Lower lobe of right lung (tissue), 2 donors: ENCODE measurements at regions not wholly inside any gene's neighbourhood (a gene's known extent, or its start where the extent isn't known, plus 50 kb on each side); places are given as distances from the start of the nearest gene placed in this dataset.

Experiments used
- ATAC-seq, 2 donors: fragments of 200-7000 bp; cut with Tn5 transposase; one replicate each; pipeline ENCODE4 v1.9.1; 2020 to 2022; ENCODE audit warnings: mild to moderate bottlenecking in 2 of 2, moderate library complexity in 2 of 2
- DNase-seq: peaks from one replicate; pipeline ENCODE4 v3.0.0-alpha.2; 2020
- H3K27ac ChIP-seq: fragments of 200-600 bp; one replicate; pipeline ENCODE4 v1.8.0; 2022
- H3K27me3 ChIP-seq: fragments of 200-600 bp; one replicate; pipeline ENCODE4 v1.8.0; 2022; ENCODE audit warnings: low read depth
- H3K36me3 ChIP-seq: fragments of 200-600 bp; one replicate; pipeline ENCODE4 v1.8.0; 2022; ENCODE audit warnings: mild to moderate bottlenecking
- H3K4me1 ChIP-seq: fragments of 200-600 bp; one replicate; pipeline ENCODE4 v1.8.0; 2022
- H3K4me3 ChIP-seq: fragments of 200-600 bp; one replicate; pipeline ENCODE4 v1.8.0; 2022; ENCODE audit warnings: mild to moderate bottlenecking
- H3K9me3 ChIP-seq: fragments of 200-600 bp; one replicate; pipeline ENCODE4 v1.8.0; 2022
- intact Hi-C: fragments of 100-400 bp; cut with DNase I; formaldehyde crosslinking; loops from one replicate; pipeline ENCODE4 v1.11.0; 2022
- TF ChIP-seq, protein P1 (sequence below): fragments of 200-600 bp; IDR thresholded peaks from one replicate; pipeline ENCODE4 v1.8.0; 2022; ENCODE audit warnings: antibody characterized with exemption, mild to moderate bottlenecking
- donor health status: DM: no; HTN: yes; CAD: no; lungs with severe emphysema.

- DNase-seq, result peak; percentile 55
Observed at GRCh38 chr11:121930004-121930965, 185.7 kb downstream of the BLID start.

GRCh38 chr11:121929581-121929980, 186.4 kb downstream of the BLID start:
- ATAC-seq, result no peak
- no peaks in the 10 kb centered on the region for H3K9me3 ChIP-seq
- peak overlapping the region; percentile 39 for H3K4me3 ChIP-seq
- H3K36me3 ChIP-seq, result no peaks in the 10 kb centered on the region
- H3K27me3 ChIP-seq, result no peaks in the 10 kb centered on the region
- intact Hi-C loops, result no loop called here
- H3K4me1 ChIP-seq, result peaks cover 8% of the 10 kb centered on the region
- no peak overlapping the region for H3K27ac ChIP-seq
- DNase-seq, result no peak
- TF ChIP-seq, protein P1, sequence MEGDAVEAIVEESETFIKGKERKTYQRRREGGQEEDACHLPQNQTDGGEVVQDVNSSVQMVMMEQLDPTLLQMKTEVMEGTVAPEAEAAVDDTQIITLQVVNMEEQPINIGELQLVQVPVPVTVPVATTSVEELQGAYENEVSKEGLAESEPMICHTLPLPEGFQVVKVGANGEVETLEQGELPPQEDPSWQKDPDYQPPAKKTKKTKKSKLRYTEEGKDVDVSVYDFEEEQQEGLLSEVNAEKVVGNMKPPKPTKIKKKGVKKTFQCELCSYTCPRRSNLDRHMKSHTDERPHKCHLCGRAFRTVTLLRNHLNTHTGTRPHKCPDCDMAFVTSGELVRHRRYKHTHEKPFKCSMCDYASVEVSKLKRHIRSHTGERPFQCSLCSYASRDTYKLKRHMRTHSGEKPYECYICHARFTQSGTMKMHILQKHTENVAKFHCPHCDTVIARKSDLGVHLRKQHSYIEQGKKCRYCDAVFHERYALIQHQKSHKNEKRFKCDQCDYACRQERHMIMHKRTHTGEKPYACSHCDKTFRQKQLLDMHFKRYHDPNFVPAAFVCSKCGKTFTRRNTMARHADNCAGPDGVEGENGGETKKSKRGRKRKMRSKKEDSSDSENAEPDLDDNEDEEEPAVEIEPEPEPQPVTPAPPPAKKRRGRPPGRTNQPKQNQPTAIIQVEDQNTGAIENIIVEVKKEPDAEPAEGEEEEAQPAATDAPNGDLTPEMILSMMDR, result no peak

More at GRCh38 chr11:121930004-121930965, 185.7 kb downstream of the BLID start:
- TF ChIP-seq, protein P1, result no peak
- peak overlapping the region; percentile 39 for H3K4me3 ChIP-seq
- intact Hi-C loops, result no loop called here
- ATAC-seq, result peak in 1 of 2 donors; percentile 44
- no peak overlapping the region for H3K27ac ChIP-seq
- H3K4me1 ChIP-seq, result peaks cover 8% of the 10 kb centered on the region
- no peaks in the 10 kb centered on the region for H3K36me3 ChIP-seq
- H3K9me3 ChIP-seq, result no peaks in the 10 kb centered on the region
- no peaks in the 10 kb centered on the region for H3K27me3 ChIP-seq

DNA sequence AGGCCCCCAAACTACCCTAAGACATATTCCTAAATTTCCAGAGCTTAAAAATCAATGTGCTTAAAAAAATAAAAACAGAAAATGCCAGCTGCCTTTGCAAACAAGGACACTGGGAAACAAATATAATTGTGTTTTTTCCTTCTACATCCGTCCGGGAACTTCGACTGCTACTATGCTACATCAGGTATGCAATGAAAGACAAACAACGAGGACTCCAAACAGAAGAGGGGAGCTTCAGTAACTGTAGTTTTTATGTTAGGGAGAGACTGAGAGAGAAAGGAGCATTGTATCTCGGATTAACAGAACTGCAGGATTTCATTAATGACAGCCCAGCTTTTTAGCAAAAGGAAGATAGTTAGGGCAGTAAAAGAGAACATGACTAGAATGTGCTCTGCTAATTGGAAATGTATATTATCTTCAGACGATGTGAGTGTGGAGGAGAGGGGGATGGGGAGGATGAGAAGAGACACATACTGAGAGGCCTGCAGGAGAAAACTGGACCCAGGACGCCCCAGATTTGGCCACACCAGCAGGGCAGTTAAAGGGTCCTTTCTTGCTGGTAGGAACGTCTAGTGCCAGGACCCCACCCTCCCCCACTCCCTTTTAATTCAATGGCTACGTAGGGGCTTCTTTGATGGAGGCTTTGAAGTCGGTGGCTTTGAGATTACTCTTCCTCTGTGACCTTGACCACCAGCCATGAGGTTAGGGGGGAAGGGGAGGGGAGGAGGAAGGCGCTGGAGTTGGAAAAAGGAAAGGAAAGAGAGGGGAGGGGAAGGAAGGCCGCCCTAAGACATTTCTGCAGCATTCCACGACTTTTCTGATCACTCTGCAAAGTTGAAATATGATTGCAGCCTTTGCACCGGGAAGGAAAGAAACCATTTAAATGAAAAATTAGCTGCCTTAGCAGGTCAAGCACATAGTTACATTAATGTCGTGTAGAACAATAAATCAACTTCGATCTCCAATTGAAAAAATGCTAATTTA, 187.1 kb downstream of the BLID start:
- no peak overlapping the region for H3K27ac ChIP-seq
- TF ChIP-seq, protein P1, result no peak
- ATAC-seq (no peak), DNase-seq (no peak)
- intact Hi-C loops, result no loop called here
- H3K4me3 ChIP-seq, result peak overlapping the region; percentile 39
- no peaks in the 10 kb centered on the region for H3K36me3 ChIP-seq
- peaks cover 8% of the 10 kb centered on the region for H3K4me1 ChIP-seq
- no peaks in the 10 kb centered on the region for H3K27me3 ChIP-seq
- no peaks in the 10 kb centered on the region for H3K9me3 ChIP-seq

GRCh38 chr11:121927789-121928188, 188.2 kb downstream of the BLID start:
- peaks cover 8% of the 10 kb centered on the region for H3K4me1 ChIP-seq
- intact Hi-C loops, result no loop called here
- H3K36me3 ChIP-seq, result no peaks in the 10 kb centered on the region
- H3K27ac ChIP-seq, result no peak overlapping the region
- H3K4me3 ChIP-seq, result no peak overlapping the region
- ATAC-seq, result no peak
- H3K27me3 ChIP-seq, result no peaks in the 10 kb centered on the region
- no peaks in the 10 kb centered on the region for H3K9me3 ChIP-seq
- no peak for DNase-seq
- TF ChIP-seq, protein P1, result no peak

DNA sequence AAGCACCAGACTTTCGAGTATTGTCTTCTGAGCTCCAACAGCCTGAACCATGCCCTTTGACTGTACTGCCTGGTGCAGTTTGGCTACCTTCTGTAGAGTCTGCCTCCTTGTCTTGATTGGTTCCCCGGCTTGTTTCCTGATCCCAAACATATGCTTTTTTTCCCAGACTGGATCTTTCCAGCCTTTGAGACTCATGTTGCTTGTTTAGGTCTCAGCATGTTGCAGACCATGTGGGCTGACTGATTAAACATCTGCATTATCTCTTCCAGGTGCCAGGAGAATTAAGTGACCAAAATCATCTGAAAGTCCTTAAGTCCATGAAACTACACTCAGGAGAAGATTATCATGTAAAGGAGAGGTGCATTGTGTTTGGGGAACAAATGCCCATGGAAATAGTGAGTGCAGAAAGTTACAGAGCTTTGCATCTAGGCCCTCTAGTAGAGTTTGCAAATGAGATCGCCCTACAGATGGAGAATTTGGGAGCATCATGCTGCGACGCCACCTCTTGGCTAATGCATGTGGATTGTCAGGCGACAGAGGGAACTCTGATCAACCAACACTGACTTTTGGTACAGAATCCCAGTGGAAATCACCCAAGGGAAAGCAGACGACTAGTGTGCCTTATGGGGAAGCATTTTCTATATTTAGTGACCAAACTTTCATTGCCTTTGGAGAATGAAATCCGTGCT, 188.8 kb downstream of the BLID start:
- ATAC-seq, result no peak
- TF ChIP-seq, protein P1, result no peak
- Histone ChIP-seq H3K36me3 (no peaks in the 10 kb centered on the region), H3K4me3 (no peak overlapping the region), H3K27me3 (no peaks in the 10 kb centered on the region), H3K9me3 (no peaks in the 10 kb centered on the region), H3K4me1 (peaks cover 8% of the 10 kb centered on the region), H3K27ac (no peak overlapping the region)
- intact Hi-C loops, result no loop called here
- no peak for DNase-seq
